Lower leg skin (tissue), 3 donors: ENCODE measurements at regions not wholly inside any gene's neighbourhood (a gene's known extent, or its start where the extent isn't known, plus 50 kb on each side); places are given as distances from the start of the nearest gene placed in this dataset.
"Not testable (repeated sequence)": the region's sequence is repeated elsewhere in the genome, so short reads cannot be mapped to it uniquely, and the experiment has no call there.

Source experiments
- POLR2A ChIP-seq, 2 donors: fragments of 450-650 bp; IDR thresholded peaks; one replicate each; pipeline ENCODE4 v1.6.1; 2016 to 2017; ENCODE audit warnings: antibody characterized with exemption in 2 of 2, mild to moderate bottlenecking in 1 of 2, moderate library complexity in 1 of 2
- TF ChIP-seq, protein P1 (sequence below), 3 donors: fragments of 450-650 bp; IDR thresholded peaks; one replicate each; pipeline ENCODE4 v1.5.1; 2016; ENCODE audit warnings: antibody characterized with exemption in 3 of 3, mild to moderate bottlenecking in 3 of 3, moderate library complexity in 2 of 3

DNA sequence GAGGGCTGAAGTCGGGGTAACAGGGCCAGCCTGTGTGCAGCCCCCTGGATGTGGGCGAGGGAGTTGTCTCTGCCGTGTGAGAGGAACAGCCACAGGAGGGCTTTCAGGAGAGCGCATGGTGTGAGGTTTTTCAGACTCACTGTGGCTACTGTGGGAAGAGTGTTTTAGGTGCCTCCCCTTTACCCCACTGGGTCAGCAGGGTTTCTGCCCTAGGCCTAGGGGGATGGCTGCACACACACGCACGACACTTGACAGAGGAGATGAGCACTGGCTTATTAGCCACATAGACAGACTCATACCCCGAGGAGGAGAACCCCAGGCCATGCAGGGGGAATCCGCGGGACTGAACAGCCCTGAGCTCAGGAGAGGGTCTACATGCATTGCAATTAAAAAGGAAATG is 70.8 kb upstream of the GOLGA6L6 start:
- not testable (repeated sequence) for TF ChIP-seq POLR2A (IDR thresholded peaks at IDR 0.05)
- TF ChIP-seq, protein P1, sequence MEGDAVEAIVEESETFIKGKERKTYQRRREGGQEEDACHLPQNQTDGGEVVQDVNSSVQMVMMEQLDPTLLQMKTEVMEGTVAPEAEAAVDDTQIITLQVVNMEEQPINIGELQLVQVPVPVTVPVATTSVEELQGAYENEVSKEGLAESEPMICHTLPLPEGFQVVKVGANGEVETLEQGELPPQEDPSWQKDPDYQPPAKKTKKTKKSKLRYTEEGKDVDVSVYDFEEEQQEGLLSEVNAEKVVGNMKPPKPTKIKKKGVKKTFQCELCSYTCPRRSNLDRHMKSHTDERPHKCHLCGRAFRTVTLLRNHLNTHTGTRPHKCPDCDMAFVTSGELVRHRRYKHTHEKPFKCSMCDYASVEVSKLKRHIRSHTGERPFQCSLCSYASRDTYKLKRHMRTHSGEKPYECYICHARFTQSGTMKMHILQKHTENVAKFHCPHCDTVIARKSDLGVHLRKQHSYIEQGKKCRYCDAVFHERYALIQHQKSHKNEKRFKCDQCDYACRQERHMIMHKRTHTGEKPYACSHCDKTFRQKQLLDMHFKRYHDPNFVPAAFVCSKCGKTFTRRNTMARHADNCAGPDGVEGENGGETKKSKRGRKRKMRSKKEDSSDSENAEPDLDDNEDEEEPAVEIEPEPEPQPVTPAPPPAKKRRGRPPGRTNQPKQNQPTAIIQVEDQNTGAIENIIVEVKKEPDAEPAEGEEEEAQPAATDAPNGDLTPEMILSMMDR (IDR thresholded peaks at IDR 0.05): not testable (repeated sequence)
